ENCODE measurements at regions not wholly inside any gene's neighbourhood (a gene's known extent, or its start where the extent isn't known, plus 50 kb on each side); places are given as distances from the start of the nearest gene placed in this dataset.
A peak's percentile ranks its signal among the peaks of the same experiment; 100 is the strongest.

DNA sequence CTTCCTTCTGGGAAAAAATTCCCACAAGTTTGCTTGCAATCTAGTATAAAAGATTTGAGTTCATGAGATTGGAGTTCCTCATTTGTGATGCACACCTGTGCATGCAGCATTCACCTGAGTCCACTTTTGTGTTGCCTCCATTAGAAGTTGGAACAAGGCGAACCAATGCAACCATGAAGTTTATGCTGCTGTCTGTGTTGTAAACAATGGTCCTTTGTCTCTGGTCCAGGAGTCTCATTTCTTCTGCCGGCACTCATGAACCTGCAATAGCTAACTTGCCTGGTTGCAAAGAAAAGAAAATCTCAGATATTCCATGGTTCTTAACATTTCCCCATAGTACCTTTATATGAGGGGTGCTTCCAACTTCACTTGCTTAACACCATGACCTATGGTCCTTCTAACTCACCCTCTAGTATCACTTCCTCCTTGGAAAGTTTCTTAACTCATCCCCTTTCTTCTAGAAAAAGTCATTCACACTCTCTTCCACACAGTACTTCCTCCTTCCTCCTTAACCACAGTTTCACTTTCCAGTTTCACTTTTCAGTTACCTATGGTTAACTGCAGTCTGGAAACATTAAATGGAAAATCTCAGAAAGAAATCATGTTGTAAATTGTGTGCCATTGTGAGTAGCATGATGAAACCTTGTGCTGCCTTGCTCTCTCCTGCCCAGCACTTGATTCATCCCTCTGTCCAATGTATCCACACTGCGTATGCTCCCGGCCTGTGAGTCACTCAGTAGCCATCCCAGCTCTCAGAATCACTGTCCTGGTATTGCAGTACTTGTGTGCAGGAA is 128.8 kb upstream of the TRIB2 start:
- H3K4me1 ChIP-seq, result no peaks in the 10 kb centered on the region
- TF ChIP-seq NR3C1 (IDR thresholded peaks at IDR 0.05) (no peak), FOXS1 (CRISPR knock-in tag; IDR thresholded peaks at IDR 0.05) (no peak), TFCP2L1 (CRISPR knock-in tag; IDR thresholded peaks at IDR 0.05) (no peak), RNF2 (IDR thresholded peaks at IDR 0.05; ENCODE audit: borderline replicate concordance, low read depth) (no peak), POLR2AphosphoS2 (conservative IDR thresholded peaks at IDR 0.05; ENCODE audit: low read length) (no peak), MAX (IDR thresholded peaks at IDR 0.05) (no peak), NFE2L2 (conservative IDR thresholded peaks at IDR 0.05; ENCODE audit: low read length) (no peak), KDM1A (IDR thresholded peaks at IDR 0.05; ENCODE audit: low read depth) (no peak), CEBPB (IDR thresholded peaks at IDR 0.05) (no peak), ESRRA (IDR thresholded peaks at IDR 0.05; ENCODE audit: borderline replicate concordance, low read length) (no peak), RARB (CRISPR knock-in tag; IDR thresholded peaks at IDR 0.05) (no peak)
- TF ChIP-seq, protein P1, sequence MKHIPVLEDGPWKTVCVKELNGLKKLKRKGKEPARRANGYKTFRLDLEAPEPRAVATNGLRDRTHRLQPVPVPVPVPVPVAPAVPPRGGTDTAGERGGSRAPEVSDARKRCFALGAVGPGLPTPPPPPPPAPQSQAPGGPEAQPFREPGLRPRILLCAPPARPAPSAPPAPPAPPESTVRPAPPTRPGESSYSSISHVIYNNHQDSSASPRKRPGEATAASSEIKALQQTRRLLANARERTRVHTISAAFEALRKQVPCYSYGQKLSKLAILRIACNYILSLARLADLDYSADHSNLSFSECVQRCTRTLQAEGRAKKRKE (CRISPR knock-in tag; IDR thresholded peaks at IDR 0.05; ENCODE audit: low read depth), result no peak
- FAIRE-seq (no peak), DNase-seq (ENCODE audit: low read depth in 1 of 2, low spot score in 1 of 2) (peak in 1 of 2 experiments; percentile 19), ATAC-seq (peak; percentile 47 to 56; a peak in 3 of 6 replicates)
- WGBS (ENCODE audit: missing lambda C conversion rate), result 12% methylated on average over 4 of the region's 4 CpGs
- ChIA-PET CTCF (no interaction called here), POLR2A (no interaction called here)
- H3K9me3 ChIP-seq, result no peaks in the 10 kb centered on the region
- no peak overlapping the region for H3K4me2 ChIP-seq
- no peak overlapping the region for H3K4me3 ChIP-seq
- no peak overlapping the region for H3K27ac ChIP-seq

DNA sequence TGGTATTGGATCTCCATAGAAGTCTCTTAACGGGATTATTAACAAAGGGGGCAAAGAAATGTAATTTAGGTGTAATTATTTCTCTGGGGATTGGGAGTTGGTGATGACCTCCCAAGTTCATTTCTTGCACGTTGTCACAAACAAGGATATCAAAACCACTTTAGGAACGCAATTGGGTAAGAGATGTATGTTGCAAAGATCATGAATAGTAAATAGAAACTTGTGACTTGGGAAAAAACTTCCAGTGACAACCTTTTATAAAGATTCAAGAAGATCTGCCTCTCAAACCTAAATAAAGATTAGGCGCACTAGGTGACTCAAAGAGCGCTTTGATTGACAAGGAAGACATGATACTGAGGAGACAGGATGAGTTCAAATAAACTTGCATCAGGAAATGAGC is 127.8 kb upstream of the TRIB2 start:
- CTCF ChIA-PET, result no interaction called here
- Histone ChIP-seq H3K9me3 (no peaks in the 10 kb centered on the region), H3K27ac (no peak overlapping the region), H3K4me2 (no peak overlapping the region), H3K4me1 (no peaks in the 10 kb centered on the region), H3K4me3 (no peak overlapping the region)
- POLR2A ChIA-PET, result no interaction called here
- TF ChIP-seq PHF8 (IDR thresholded peaks at IDR 0.05; ENCODE audit: borderline replicate concordance, low read depth) (no peak), MYC (IDR thresholded peaks at IDR 0.05; ENCODE audit: borderline replicate concordance, low read length) (no peak), ZFP36 (IDR thresholded peaks at IDR 0.05; ENCODE audit: borderline replicate concordance, partially characterized antibody) (no peak), NFE2L2 (conservative IDR thresholded peaks at IDR 0.05; ENCODE audit: low read length) (no peak), ZC3H11A (IDR thresholded peaks at IDR 0.05) (no peak), POLR2A (IDR thresholded peaks at IDR 0.05; ENCODE audit: low read length) (no peak), E2F6 (IDR thresholded peaks at IDR 0.05; ENCODE audit: borderline replicate concordance, low read depth) (no peak), SMC3 (IDR thresholded peaks at IDR 0.05) (no peak)
- TF ChIP-seq, protein P2, sequence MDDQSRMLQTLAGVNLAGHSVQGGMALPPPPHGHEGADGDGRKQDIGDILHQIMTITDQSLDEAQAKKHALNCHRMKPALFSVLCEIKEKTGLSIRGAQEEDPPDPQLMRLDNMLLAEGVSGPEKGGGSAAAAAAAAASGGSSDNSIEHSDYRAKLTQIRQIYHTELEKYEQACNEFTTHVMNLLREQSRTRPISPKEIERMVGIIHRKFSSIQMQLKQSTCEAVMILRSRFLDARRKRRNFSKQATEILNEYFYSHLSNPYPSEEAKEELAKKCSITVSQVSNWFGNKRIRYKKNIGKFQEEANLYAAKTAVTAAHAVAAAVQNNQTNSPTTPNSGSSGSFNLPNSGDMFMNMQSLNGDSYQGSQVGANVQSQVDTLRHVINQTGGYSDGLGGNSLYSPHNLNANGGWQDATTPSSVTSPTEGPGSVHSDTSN (IDR thresholded peaks at IDR 0.05), result no peak
- TF ChIP-seq, protein P1 (CRISPR knock-in tag; IDR thresholded peaks at IDR 0.05; ENCODE audit: low read depth), result no peak
- TF ChIP-seq, protein P3, sequence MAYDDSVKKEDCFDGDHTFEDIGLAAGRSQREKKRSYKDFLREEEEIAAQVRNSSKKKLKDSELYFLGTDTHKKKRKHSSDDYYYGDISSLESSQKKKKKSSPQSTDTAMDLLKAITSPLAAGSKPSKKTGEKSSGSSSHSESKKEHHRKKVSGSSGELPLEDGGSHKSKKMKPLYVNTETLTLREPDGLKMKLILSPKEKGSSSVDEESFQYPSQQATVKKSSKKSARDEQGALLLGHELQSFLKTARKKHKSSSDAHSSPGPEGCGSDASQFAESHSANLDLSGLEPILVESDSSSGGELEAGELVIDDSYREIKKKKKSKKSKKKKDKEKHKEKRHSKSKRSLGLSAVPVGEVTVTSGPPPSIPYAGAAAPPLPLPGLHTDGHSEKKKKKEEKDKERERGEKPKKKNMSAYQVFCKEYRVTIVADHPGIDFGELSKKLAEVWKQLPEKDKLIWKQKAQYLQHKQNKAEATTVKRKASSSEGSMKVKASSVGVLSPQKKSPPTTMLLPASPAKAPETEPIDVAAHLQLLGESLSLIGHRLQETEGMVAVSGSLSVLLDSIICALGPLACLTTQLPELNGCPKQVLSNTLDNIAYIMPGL (CRISPR knock-in tag; IDR thresholded peaks at IDR 0.05; ENCODE audit: borderline replicate concordance), result no peak
- DNase-seq (ENCODE audit: low read depth in 1 of 2, low spot score in 1 of 2) (no peak), ATAC-seq (no peak), FAIRE-seq (no peak)
- 25% methylated on average over 5 of the region's 5 CpGs for WGBS (ENCODE audit: missing lambda C conversion rate)

All from A549 (cell line).